ENCODE measurements at regions not wholly inside any gene's neighbourhood (a gene's known extent, or its start where the extent isn't known, plus 50 kb on each side); places are given as distances from the start of the nearest gene placed in this dataset.

DNA sequence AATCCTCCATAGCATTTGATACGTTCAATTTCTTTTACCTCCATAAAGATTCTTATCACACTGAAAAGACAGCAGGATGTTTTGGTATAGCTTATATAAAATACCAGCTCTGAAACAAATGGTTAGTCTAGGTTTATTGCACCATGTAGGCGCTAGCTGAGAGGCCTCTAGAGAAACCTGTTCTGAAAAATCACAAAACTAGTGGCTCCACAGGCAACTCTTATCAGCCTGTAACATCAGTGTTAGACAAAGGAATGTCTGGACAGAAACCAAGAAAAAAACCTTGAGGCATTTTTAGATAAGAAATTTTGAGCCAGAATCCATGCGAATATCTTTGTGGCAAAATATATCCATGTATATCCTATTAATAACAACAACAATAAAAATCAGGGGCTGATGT lies 440.4 kb upstream of the MAP2 start:
- TF ChIP-seq, protein P1, sequence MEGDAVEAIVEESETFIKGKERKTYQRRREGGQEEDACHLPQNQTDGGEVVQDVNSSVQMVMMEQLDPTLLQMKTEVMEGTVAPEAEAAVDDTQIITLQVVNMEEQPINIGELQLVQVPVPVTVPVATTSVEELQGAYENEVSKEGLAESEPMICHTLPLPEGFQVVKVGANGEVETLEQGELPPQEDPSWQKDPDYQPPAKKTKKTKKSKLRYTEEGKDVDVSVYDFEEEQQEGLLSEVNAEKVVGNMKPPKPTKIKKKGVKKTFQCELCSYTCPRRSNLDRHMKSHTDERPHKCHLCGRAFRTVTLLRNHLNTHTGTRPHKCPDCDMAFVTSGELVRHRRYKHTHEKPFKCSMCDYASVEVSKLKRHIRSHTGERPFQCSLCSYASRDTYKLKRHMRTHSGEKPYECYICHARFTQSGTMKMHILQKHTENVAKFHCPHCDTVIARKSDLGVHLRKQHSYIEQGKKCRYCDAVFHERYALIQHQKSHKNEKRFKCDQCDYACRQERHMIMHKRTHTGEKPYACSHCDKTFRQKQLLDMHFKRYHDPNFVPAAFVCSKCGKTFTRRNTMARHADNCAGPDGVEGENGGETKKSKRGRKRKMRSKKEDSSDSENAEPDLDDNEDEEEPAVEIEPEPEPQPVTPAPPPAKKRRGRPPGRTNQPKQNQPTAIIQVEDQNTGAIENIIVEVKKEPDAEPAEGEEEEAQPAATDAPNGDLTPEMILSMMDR (conservative IDR thresholded peaks at IDR 0.05; ENCODE audit: low read length) = no peak
- no peak for TF ChIP-seq EZH2phosphoT487 (IDR thresholded peaks at IDR 0.05; ENCODE audit: borderline replicate concordance, low read depth, low read length)
